HG02885 (cell line): ENCODE measurements at regions not wholly inside any gene's neighbourhood (a gene's known extent, or its start where the extent isn't known, plus 50 kb on each side); places are given as distances from the start of the nearest gene placed in this dataset.
"Not testable (repeated sequence)": the region's sequence is repeated elsewhere in the genome, so short reads cannot be mapped to it uniquely, and the experiment has no call there.

ENCODE experiments used
- ATAC-seq: cut with Tn5 transposase; IDR thresholded peaks from one replicate; pipeline ENCODE4 v1.9.1; 2021; ENCODE audit warnings: mild to moderate bottlenecking; ENCODE audit not compliant: unreplicated experiment, poor library complexity

DNA sequence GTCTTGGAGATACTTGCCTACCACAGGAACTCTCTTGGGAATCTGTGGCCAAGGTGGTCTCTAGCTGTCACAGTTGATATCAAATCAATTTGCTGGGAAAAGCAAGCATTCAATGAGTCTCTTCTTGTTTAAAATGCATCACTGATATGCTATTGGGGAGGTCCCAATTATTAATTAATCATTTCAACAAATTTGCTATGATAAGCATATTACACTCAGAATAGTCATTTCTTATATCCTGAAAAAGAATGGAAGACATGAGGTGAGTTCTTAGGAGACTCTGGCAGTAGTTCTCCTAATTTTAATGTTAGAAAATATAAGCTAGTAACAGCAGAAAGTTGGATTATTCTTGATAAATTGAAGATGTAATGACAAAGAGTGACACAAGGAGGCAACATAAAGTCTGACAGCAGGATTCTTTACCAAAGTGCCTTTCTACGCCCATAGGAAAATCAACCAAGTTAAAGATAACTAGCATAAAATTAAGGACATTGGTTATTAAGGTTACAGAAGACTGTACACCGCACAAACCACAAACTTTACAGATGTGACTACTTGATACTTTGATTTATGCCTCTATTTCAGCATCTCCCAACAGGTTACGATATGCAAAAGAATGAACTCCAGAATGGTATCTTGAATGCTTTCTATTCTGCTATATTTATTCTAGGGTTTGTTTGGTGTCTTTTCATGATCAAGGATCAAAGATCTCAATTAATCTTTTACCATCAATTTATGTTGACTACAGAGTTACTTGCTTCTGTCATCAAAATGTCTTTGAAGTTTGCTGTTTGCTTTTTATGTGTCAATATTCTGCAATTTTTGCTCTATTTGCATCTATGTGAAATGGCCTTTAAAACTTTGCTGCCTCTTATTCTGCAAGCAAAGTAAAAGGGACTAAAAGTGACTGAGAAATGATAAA is 349.6 kb upstream of the CLEC14A start:
- ATAC-seq: no peak

DNA sequence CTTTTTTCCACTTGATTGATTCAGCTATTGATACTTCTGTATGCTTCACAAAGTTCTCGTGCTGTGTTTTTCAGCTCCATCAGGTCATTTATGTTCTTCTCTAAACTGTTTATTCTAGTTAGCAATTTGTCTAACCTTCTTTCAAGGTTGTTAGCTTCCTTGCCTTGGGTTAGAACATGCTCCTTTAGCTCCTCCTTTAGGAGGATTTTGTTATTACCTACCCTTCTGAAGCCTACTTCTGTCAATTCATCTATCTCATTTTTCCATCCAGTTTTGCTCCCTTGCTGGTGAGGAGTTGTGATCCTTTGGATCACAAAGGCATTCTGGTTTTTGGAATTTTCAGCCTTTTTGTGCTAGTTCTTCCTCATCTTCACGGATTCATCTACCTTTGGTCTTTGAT is 344.7 kb upstream of the CLEC14A start:
- not testable (repeated sequence) for ATAC-seq

DNA sequence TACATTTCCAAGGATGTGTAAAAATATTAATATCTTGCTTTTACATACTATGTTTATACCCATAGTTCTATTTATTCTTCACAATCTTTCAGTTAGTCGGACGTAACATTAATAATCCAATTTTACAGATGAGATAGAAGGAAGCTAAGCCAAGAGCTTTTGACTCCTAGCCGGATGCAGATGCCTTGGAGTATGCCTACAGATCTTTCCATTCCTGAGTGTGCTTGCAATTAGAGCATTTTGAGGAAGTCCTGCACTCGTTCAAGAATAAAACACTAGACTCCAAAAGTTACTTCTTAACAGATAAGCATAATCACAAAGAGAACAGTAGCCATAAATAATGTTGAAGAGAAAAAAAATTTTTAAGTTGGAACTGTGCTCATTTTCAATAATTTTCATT is 337.6 kb upstream of the CLEC14A start:
- no peak for ATAC-seq

DNA sequence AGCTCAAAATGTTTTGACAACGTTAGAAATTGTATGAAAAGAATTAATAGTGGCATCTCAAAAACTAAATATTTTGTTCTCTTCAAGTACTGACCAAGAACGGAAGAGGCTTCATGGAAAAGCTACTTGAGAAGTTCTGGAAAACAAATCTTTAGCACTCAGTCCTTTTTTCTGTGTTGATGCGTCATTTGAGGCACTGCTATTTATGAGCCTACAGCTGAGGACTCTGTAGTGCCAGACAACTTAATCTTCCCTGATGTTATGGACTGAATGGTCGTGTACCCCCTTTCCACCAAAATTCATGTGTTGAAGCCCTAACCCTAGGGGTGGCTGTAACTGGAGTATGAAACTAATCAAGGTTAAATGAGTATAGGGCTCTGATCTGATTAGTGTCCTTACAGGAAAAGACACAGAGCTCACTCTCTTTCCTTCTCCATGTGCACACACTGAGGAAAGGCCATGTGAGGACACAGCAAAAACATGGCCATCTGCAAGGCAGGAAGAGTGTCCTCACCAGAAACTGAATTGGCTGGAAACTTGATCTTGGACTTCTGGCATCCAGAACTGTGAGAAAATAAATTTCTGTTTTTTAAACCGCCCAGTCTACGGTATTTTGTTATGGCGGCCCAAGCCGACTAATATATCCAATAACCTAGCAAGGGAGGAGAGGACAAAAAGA is 337.0 kb upstream of the CLEC14A start:
- ATAC-seq: no peak

DNA sequence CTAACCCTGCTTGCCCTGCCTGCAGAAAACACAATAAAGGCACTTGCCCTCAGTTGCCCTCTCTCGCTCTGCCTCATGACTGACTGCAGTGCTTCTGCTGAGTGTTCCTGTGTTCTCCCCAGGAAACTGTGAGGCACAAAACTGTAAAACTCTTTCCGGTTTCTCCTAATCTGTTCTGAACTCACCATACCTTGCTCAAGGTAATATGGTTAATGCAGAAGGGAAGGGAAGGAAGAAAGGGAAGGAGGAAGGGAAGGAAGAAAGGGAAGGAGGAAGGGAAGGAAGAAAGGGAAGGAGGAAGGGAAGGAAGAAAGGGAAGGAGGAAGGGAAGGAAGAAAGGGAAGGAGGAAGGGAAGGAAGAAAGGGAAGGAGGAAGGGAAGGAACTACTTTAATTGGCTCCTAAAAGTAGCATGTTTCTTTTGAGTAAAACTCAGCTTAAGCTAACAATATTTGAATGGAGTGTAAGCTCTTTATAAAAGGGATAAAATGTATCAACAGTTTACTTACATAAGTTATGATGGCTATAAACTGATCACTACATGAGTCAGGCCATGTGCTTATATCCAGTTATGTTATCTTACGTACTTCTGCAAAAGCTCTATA is 334.0 kb upstream of the CLEC14A start:
- ATAC-seq: no peak

DNA sequence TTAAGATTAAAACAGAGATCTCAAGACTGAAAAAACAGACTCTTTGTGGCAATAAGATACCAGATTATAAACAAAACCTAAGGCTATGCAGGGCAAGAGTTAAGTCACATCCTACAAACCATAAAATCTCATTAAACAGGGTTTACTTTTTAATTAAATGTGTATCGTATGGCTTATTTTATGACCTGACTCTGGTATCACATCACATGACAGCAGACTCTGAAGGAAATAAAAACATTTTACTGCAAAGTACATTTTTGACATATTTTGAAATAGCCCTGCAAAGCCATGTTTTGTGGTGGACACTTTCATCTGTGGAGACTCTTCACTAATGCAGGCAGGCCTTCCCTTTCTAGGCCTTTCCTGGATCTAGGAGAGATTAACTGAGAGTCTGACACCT is 327.6 kb upstream of the CLEC14A start:
- no peak for ATAC-seq

DNA sequence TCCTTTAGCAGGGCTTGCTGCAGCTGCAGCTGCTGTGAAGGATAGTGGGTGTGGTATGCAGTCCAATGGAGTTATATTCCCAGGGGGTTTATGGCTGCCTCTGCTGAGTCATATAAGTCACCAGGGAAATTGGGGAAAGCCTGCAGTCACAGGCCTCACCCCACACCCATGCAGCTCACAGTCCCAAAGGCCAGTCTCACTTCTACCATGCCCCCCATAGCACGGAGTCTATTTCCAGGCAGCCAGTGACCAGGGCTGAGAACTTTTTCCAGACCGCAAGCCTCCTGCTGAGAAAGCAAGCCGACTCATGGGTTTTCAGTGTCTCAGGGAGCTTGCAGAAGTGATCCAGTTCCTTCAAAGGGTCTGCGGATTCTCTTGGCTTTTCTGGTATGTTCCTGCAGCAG is 322.4 kb upstream of the CLEC14A start:
- no peak for ATAC-seq

DNA sequence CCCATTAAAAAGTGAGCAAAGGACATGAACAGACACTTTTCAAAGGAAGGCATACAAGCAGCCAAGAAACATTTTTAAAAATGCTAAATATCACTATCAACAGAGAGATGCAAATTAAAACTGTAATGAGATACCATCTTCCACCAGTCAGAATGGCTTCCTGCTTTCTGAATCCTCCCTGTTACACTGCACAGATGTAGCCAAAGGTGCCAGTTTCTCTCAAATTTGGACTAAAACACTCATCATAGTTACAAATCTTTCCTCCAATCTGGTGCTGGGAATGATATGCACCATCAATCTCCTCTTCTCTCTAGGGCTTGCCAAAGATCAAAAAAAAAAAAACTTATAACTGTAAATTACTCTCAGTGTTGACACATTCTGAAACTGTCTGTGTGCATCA is 311.8 kb upstream of the CLEC14A start:
- no peak for ATAC-seq

DNA sequence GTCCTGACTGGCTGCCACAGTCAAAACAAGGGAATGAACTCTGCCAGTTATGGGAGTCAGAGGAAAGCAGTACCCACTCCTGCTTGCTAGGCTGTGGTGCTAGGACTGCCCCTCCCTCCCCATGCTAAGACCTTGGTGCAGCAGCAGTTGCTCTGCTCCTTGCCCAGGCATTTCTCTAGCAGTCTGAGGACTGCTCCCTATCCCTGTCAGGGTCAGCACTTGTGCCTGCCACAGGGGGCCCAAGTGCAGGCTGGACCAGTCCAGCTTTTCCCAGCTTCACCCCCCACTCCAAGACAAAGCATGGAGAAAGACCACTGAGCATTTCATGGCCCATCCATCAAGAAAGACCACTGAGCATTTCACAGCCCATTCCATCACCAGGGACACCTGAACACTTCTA is 305.8 kb upstream of the CLEC14A start:
- ATAC-seq: no peak

DNA sequence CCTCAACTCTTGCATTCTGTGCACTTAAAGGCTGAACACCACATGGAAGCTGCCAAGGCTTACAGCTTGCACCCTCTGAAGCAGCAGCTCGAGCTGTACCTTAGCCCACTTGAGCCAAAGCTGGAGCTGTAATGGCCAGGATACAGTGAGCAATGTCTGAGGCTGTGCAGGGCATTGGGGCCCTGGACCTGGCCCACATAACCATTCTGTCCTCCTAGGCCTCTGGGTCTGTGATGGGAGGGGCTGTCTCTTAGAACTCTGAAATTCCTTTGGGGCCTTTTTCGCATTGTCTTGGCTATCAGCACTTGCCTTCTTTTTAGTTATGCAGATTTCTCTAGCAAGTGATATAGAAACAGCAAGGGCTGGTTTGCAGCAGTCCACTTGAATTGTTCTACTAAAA is 303.8 kb upstream of the CLEC14A start:
- ATAC-seq: no peak

DNA sequence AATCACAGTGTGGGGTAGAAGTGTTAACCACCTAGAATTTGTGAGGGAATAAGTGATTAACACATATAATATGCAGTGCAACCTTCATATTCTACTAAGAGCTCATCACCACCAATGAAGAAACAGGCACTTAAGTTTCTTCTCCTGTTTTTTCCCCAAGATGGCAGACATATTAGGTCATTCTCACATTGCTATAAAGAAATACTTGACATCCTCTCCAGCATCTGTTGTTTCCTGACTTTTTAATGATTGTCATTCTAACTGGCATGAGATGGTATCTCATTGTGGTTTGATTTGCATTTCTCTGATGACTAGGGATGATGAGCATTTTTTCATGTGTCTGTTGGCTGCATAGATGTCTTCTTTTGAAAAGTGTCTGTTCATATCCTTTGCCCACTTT is 301.5 kb upstream of the CLEC14A start:
- ATAC-seq: not testable (repeated sequence)

DNA sequence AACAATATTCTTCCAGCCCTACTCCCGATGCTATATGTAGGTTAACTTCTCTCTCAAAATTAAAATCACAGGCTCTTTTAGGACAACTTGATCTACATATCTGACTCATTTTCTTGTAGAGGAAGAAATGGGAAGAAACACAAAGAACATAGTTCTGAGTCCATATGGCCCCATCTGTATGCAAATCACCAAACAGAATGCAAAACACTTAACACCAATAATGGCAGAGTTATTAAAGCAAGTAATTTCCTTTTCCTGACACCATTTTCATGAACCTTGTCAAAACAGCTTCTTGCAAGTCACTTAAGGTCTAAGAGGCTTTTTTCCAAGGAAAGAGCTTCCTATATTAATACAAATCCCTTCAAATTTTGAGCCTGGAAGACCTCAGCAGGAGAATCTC is 300.4 kb upstream of the CLEC14A start:
- no peak for ATAC-seq

DNA sequence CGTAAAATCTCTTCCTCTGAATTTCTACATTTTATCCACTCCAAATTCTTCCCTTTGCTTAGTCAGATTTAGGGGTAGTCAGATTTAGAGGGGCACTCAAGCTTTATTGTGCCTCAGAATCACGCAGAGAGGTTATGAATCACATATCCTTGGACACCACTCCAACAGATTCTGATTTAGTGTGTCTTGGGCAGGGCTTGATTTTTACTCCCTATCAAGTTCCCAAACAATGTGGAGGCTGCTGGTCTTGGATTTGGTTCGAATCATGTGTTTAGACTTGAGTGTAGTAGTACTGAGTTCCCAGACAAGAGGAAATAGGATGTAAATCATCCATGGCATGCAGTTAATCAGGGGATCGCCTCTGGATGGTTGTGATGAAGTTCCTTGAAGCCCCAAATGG is 298.1 kb upstream of the CLEC14A start:
- no peak for ATAC-seq

DNA sequence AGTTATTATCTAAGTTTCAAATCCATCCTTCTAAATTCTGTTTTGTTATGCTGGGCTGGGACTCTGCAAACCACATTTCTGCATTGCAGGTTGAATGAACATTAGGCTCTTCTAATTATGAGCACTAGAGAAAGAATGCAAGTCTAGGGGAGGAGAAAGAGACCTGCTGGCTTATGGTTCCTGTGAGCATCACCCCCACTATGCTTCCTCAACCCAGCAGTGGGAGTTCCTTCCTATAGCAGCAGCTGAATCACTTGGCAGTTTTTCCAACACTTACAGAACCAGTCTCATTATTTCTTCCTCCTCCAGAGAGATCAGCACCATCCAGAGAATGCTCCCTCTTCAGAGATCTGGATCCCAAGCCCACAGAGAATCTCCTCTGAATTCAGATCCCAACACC is 297.7 kb upstream of the CLEC14A start:
- ATAC-seq: no peak

DNA sequence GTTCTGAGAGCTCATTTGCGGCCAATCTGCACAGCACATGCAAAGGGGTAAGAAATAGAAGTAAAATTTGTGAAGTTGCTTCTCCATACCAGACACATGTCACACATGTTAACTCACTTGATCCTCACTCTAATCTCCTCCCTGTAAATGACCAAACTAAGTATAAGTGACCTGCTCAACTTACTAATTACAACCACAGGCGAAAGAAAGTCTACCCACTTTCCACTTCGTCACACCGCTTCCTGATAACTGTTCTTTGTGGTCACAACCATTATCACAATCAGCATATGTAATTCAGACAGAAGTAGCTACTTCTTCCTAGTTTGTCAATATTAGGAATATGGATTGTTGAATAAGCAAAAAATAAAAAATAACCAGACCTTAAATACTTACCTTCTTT is 293.7 kb upstream of the CLEC14A start:
- ATAC-seq: no peak

DNA sequence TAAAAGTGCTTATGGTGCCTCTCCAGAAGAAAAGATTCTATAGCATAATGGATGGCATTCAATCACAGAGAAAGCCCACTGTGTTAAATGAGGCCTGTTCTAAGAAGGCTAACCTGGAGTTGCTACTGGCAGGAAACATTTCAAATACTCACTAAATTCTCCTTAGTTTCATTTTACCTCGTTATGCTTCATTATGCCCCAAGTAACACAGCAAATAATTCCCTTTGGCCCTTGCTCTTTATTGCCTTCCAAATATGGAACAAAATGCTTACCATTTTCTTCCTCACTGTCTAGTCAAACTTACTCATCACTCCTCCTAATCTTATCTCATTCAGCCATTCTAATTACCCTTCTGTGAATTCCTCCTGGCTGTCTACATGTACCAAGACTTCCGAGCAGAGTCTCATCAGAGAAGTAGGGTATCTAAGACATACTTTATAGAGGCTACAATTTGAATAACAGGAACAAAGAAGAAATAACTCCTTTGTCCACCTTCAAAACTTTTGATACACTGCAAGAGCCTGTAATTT is 292.1 kb upstream of the CLEC14A start:
- no peak for ATAC-seq

DNA sequence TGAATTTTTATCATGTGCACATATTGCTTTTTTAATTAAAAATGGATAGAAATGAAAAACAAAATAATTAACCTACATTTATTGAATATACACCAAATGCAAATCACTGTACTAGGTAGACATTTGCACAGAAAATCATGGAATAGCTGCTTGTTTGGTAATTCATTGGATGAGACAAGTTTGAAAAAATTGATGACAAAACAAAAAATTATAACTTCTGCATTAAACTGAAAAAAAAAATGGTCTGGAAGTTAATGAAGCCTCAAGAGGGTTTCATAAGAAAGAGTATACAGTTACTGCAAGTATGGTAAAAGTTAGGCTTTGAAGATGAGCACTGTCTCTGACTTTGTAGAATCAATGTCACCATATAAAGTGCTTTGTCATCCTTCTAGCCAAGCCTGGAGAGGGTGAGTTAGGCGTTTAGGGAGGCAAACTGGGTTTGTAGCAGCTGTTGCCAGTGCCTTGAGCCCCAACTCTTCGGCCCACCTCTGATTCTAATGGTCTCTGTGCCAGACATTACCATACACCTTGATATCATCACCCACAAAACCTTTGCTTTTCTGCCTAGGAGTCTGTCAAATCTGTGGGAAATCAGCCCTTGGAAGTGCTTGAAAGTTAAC is 291.1 kb upstream of the CLEC14A start:
- ATAC-seq: no peak

DNA sequence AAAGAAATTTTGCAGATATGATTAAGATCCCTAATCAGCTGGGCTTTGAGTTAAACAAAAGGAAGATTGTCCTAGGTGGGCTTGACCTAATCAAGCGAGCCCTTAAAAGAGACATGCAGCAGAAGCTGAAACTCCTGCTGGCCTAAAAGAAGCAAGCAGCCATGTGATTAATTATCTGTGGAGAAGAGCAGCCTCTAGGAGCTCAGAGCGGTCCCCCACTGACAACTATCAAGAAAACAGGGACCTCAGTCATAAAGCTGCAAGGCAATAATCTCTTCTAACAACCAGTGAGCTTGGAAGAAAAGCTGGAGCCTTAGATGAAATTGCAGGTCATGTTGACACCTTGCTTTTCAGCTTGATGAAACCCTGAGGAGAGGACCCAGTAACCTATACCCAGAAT is 288.9 kb upstream of the CLEC14A start:
- ATAC-seq: no peak

DNA sequence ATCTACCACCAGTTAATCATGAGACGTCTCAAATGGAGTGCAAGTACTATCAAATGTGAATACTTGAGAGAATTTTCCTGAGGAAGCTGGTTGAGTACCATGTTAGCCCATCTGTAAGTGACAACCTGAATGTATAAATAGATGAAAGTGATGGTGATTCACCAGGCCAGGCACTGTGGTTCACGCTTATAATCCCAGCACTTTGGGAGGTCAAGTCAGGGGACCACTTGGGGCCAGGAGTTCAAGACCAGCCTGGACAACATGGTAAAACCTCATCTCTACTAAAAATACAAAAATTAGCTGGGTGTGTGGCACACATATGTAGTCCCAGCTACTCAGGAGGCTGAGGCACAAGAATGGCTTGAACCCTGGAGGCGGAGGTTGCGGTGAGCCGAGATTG is 288.0 kb upstream of the CLEC14A start:
- not testable (repeated sequence) for ATAC-seq

DNA sequence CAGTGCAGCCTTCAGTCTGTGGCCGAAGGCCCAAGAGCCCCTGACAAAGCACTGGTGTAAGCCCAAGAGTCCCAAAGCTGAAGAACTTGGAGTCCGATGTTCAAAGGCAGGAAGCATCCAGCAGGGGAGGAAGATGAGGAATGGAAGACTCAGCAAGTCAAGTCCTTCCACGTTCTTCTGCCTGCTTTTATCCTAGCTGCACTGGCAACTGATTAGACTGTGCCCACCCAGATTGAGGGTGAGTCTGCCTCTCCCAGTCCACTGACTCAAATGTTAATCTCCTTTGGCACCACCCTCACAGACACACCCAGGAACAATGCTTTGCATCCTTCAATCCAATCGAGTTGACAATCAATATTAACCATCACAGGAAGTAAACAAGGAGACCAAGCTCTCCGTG is 282.2 kb upstream of the CLEC14A start:
- not testable (repeated sequence) for ATAC-seq
